ENCODE measurements at regions not wholly inside any gene's neighbourhood (a gene's known extent, or its start where the extent isn't known, plus 50 kb on each side); places are given as distances from the start of the nearest gene placed in this dataset.

DNA sequence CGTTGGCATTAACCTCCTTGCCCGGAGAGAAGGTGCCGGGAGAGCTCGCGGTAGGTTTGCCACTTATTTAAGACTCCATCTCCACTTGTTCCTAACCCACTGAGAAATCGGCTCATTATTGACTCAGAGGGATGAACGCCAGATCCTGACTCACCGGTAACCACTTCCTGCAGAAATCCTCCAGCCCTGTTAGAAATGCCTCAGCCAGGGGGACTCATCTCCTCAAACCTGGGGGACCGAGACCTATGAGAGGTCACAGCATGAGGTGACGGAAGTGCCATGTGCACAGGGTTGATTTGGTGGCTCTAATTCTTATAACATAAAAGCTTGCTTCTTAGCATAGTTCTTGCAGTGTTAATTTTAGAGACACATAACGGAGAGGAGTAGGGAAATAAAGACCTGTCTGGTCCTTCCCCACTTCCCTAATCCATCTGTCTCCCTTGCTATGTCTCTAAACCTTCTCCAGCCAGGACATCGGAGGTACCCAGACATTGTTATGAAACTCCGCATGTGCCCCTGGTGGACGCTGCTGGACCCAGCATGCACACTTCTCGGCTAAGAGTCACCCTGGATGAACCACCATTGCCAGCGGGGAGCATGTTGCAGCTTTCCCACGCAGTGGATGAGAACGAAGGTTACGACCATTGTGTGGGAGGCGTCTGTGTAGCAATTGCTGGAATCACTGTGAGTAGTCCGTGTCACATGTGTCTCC lies 158.9 kb downstream of the EFNB2 start:
- Histone ChIP-seq H3K36me3 (no peaks in the 10 kb centered on the region), H3K4me3 (no peak overlapping the region), H3K27ac (no peak overlapping the region), H3K9me3 (no peaks in the 10 kb centered on the region), H3K4me1 (peaks cover 8 to 29% of the 10 kb centered on the region in 2 donors), H3K27me3 (no peaks in the 10 kb centered on the region)
- intact Hi-C loops (cut with DNase I) = loop anchor here (10.0 kb wide), 1 partner anchor 128 kb away; no protein-coding TSS in a partner anchor
- peak in 1 of 2 donors; percentile 70 for DNase-seq (ENCODE audit: low spot score in 2 of 2)
- TF ChIP-seq, protein P1, sequence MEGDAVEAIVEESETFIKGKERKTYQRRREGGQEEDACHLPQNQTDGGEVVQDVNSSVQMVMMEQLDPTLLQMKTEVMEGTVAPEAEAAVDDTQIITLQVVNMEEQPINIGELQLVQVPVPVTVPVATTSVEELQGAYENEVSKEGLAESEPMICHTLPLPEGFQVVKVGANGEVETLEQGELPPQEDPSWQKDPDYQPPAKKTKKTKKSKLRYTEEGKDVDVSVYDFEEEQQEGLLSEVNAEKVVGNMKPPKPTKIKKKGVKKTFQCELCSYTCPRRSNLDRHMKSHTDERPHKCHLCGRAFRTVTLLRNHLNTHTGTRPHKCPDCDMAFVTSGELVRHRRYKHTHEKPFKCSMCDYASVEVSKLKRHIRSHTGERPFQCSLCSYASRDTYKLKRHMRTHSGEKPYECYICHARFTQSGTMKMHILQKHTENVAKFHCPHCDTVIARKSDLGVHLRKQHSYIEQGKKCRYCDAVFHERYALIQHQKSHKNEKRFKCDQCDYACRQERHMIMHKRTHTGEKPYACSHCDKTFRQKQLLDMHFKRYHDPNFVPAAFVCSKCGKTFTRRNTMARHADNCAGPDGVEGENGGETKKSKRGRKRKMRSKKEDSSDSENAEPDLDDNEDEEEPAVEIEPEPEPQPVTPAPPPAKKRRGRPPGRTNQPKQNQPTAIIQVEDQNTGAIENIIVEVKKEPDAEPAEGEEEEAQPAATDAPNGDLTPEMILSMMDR (IDR thresholded peaks at IDR 0.05) = no peak

- TF ChIP-seq, protein P1 (IDR thresholded peaks at IDR 0.05) = no peak
- intact Hi-C loops (cut with DNase I) = loop anchor here (10.0 kb wide), 1 partner anchor 130 kb away; no protein-coding TSS in a partner anchor
- Histone ChIP-seq H3K4me1 (peaks cover 5 to 19% of the 10 kb centered on the region in 2 donors), H3K36me3 (no peaks in the 10 kb centered on the region), H3K27me3 (no peaks in the 10 kb centered on the region), H3K9me3 (no peaks in the 10 kb centered on the region), H3K27ac (no peak overlapping the region), H3K4me3 (no peak overlapping the region)
- no peak for DNase-seq (ENCODE audit: low spot score in 2 of 2)
Measured at GRCh38 chr13:106375085-106375484, 160.4 kb downstream of the EFNB2 start.

- H3K4me3 ChIP-seq = no peak overlapping the region
- H3K9me3 ChIP-seq = no peaks in the 10 kb centered on the region
- no peaks in the 10 kb centered on the region for H3K27me3 ChIP-seq
- peaks cover 5 to 19% of the 10 kb centered on the region in 2 donors for H3K4me1 ChIP-seq
- H3K27ac ChIP-seq = peak overlapping the region; percentile 24 to 65
- no peaks in the 10 kb centered on the region for H3K36me3 ChIP-seq
- intact Hi-C loops (cut with DNase I) = loop anchor here (10.0 kb wide), 1 partner anchor 130 kb away; no protein-coding TSS in a partner anchor
- no peak for DNase-seq (ENCODE audit: low spot score in 2 of 2)
- TF ChIP-seq, protein P1 (IDR thresholded peaks at IDR 0.05) = no peak
Measured at GRCh38 chr13:106374631-106375030, 160.8 kb downstream of the EFNB2 start.

DNA sequence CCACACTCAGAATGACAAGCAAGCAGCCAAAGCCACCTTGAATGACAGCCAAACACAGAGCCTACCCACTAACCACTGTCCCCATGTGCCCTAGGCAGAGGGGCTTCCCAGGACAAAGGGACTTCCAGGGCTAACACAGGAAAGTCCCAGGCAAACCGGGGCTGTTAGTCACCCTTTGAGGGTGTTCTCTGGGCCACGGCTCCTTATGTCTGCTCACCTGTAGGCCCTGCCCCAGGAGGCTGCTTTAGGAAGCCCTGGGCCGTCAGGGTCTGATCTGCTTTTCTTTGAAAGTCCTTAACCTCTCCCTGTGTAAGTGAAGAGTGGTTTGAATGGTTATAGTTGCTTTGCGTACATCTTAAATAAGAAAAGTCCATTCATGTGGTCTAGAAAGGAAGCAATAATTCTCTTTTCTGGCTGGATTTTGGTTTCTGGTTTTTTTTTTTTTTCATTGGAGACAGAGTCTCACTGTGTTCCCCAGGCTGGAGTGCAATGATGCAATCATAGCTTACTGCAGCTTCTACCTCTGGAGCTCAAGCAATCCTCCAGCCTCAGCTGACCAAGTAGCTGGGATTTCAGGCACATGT lies 161.4 kb downstream of the EFNB2 start:
- H3K4me1 ChIP-seq = peaks cover 5 to 19% of the 10 kb centered on the region in 2 donors
- H3K27me3 ChIP-seq = no peaks in the 10 kb centered on the region
- intact Hi-C loops (cut with DNase I) = loop anchor here (10.0 kb wide), 1 partner anchor 131 kb away; no protein-coding TSS in a partner anchor
- H3K4me3 ChIP-seq = no peak overlapping the region
- DNase-seq (ENCODE audit: low spot score in 2 of 2) = no peak
- H3K27ac ChIP-seq = peak overlapping the region; percentile 65 to 75
- H3K9me3 ChIP-seq = no peaks in the 10 kb centered on the region
- TF ChIP-seq, protein P1 (IDR thresholded peaks at IDR 0.05) = no peak
- no peaks in the 10 kb centered on the region for H3K36me3 ChIP-seq

DNA sequence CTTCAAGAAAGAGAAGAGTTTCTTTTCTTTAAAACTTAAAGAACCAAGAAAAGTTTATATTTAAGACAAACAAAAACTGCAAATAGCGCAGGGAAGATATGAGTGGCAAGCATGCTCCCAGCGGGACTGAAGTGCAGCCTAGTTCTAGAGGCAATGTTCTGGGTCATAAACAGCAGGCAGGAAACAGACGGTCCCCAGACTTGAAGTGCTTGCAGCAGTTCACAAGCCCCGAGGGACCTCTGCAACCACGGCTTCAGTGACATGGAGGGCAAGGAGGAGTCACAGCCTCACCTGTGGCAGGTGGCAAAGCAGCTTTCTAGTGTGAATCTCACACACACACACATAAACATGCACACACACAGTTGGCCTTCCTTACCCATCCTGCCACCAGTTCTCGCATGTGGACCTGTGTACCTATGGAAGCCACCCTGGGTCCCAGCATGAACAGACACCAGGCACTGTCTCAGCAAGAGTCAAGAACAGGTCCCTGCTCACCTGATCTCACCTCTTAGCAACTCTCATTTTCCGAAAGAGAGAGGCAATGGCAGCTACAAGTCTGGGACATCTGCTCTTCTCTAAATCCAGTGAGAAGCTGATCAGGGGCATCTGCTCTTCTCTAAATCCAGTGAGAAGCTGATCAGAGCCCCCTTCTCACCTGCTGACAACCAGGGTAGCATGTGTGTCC lies 162.0 kb downstream of the EFNB2 start:
- intact Hi-C loops (cut with DNase I) = loop anchor here (10.0 kb wide), 1 partner anchor 131 kb away; no protein-coding TSS in a partner anchor
- H3K36me3 ChIP-seq = no peaks in the 10 kb centered on the region
- H3K27ac ChIP-seq = peak overlapping the region; percentile 65 to 75
- H3K4me3 ChIP-seq = no peak overlapping the region
- no peak for DNase-seq (ENCODE audit: low spot score in 2 of 2)
- H3K9me3 ChIP-seq = no peaks in the 10 kb centered on the region
- H3K4me1 ChIP-seq = peaks cover 5 to 19% of the 10 kb centered on the region in 2 donors
- TF ChIP-seq, protein P1 (IDR thresholded peaks at IDR 0.05) = no peak
- H3K27me3 ChIP-seq = no peaks in the 10 kb centered on the region

Measured in ascending aorta (tissue), 2 donors.